ENCODE measurements at regions not wholly inside any gene's neighbourhood (a gene's known extent, or its start where the extent isn't known, plus 50 kb on each side); places are given as distances from the start of the nearest gene placed in this dataset.

DNA sequence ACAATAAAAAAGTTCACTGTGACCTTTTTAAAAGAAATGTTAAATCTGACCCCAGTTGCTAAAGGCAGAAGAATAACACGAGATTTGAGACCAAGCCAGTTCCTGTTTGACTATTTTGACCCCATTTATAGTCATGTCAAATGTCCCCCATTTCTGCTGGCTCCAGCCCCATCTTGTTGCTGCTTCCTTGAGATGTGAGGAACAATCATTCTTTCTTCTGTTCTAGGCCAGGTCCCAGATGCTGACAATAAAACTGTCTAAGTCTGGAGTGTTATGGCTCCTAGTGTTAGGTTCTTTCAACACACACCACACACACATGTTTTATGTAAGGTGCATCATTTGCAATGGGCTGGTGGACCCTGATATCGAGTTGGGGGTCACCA, 92.0 kb upstream of the CYP1B1 start (continued):
- TF ChIP-seq, protein P1, sequence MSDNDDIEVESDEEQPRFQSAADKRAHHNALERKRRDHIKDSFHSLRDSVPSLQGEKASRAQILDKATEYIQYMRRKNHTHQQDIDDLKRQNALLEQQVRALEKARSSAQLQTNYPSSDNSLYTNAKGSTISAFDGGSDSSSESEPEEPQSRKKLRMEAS (CRISPR knock-in tag; IDR thresholded peaks at IDR 0.05), result no peak
- TF ChIP-seq FOXK1 (CRISPR knock-in tag; IDR thresholded peaks at IDR 0.05) (no peak), PRRX2 (CRISPR knock-in tag; IDR thresholded peaks at IDR 0.05) (no peak), ATF1 (CRISPR knock-in tag; IDR thresholded peaks at IDR 0.05) (no peak)
- TF ChIP-seq, protein P2, sequence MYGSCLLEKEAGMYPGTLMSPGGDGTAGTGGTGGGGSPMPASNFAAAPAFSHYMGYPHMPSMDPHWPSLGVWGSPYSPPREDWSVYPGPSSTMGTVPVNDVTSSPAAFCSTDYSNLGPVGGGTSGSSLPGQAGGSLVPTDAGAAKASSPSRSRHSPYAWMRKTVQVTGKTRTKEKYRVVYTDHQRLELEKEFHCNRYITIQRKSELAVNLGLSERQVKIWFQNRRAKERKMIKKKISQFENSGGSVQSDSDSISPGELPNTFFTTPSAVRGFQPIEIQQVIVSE (CRISPR knock-in tag; IDR thresholded peaks at IDR 0.05; ENCODE audit: borderline replicate concordance), result no peak
- TF ChIP-seq, protein P3, sequence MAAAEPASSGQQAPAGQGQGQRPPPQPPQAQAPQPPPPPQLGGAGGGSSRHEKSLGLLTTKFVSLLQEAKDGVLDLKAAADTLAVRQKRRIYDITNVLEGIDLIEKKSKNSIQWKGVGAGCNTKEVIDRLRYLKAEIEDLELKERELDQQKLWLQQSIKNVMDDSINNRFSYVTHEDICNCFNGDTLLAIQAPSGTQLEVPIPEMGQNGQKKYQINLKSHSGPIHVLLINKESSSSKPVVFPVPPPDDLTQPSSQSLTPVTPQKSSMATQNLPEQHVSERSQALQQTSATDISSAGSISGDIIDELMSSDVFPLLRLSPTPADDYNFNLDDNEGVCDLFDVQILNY (CRISPR knock-in tag; IDR thresholded peaks at IDR 0.05), result no peak

DNA sequence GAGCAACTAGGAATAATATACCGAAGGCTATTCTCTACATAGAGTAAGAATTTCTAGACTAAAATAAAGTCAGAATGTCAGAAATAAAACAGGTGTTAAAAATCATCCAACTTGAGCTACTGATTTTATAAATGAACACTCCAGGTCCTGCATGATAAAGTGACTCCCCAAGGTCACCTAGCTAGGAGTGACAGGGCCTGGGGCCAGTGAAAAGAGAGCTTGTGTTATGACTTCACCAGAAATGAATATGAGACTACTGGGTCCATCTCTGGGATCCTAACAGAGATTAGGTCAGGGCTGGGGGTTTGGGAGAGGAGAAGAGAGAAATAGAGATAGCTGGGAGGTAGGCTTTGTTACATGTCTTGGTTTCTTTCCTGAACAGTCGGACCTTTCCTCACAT, 89.7 kb upstream of the CYP1B1 start:
- POLR2A ChIA-PET, result no interaction called here
- Mint-ChIP-seq H3K27me3 (ENCODE audit: low read depth) (peaks cover 9% of the 10 kb centered on the region), H3K4me3 (no peak overlapping the region), H3K36me3 (no peaks in the 10 kb centered on the region), H3K9me3 (no peaks in the 10 kb centered on the region), H3K4me1 (peaks cover 2% of the 10 kb centered on the region), H3K27ac (no peak overlapping the region)
- DNase-seq (ENCODE audit: low spot score) (no peak), ATAC-seq (no peak)
- CTCF ChIA-PET, result no interaction called here
- no peak for TF ChIP-seq GTF2I (CRISPR knock-in tag; conservative IDR thresholded peaks at IDR 0.05)
- TF ChIP-seq, protein P2 (CRISPR knock-in tag; IDR thresholded peaks at IDR 0.05; ENCODE audit: borderline replicate concordance), result no peak
- no peak for TF ChIP-seq FOXK1 (CRISPR knock-in tag; IDR thresholded peaks at IDR 0.05)
- TF ChIP-seq, protein P4, sequence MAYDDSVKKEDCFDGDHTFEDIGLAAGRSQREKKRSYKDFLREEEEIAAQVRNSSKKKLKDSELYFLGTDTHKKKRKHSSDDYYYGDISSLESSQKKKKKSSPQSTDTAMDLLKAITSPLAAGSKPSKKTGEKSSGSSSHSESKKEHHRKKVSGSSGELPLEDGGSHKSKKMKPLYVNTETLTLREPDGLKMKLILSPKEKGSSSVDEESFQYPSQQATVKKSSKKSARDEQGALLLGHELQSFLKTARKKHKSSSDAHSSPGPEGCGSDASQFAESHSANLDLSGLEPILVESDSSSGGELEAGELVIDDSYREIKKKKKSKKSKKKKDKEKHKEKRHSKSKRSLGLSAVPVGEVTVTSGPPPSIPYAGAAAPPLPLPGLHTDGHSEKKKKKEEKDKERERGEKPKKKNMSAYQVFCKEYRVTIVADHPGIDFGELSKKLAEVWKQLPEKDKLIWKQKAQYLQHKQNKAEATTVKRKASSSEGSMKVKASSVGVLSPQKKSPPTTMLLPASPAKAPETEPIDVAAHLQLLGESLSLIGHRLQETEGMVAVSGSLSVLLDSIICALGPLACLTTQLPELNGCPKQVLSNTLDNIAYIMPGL (CRISPR knock-in tag; IDR thresholded peaks at IDR 0.05), result no peak
- TF ChIP-seq, protein P5, sequence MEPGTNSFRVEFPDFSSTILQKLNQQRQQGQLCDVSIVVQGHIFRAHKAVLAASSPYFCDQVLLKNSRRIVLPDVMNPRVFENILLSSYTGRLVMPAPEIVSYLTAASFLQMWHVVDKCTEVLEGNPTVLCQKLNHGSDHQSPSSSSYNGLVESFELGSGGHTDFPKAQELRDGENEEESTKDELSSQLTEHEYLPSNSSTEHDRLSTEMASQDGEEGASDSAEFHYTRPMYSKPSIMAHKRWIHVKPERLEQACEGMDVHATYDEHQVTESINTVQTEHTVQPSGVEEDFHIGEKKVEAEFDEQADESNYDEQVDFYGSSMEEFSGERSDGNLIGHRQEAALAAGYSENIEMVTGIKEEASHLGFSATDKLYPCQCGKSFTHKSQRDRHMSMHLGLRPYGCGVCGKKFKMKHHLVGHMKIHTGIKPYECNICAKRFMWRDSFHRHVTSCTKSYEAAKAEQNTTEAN (CRISPR knock-in tag; IDR thresholded peaks at IDR 0.05), result no peak
- TF ChIP-seq TP53 (CRISPR knock-in tag; IDR thresholded peaks at IDR 0.05), result no peak
- TF ChIP-seq FOXJ3 (CRISPR knock-in tag; IDR thresholded peaks at IDR 0.05; ENCODE audit: borderline replicate concordance), result no peak
- TF ChIP-seq, protein P6, sequence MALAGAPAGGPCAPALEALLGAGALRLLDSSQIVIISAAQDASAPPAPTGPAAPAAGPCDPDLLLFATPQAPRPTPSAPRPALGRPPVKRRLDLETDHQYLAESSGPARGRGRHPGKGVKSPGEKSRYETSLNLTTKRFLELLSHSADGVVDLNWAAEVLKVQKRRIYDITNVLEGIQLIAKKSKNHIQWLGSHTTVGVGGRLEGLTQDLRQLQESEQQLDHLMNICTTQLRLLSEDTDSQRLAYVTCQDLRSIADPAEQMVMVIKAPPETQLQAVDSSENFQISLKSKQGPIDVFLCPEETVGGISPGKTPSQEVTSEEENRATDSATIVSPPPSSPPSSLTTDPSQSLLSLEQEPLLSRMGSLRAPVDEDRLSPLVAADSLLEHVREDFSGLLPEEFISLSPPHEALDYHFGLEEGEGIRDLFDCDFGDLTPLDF (CRISPR knock-in tag; IDR thresholded peaks at IDR 0.05), result no peak
- TF ChIP-seq, protein P7, sequence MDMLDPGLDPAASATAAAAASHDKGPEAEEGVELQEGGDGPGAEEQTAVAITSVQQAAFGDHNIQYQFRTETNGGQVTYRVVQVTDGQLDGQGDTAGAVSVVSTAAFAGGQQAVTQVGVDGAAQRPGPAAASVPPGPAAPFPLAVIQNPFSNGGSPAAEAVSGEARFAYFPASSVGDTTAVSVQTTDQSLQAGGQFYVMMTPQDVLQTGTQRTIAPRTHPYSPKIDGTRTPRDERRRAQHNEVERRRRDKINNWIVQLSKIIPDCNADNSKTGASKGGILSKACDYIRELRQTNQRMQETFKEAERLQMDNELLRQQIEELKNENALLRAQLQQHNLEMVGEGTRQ (CRISPR knock-in tag; IDR thresholded peaks at IDR 0.05), result no peak
- no peak for TF ChIP-seq ESRRA (CRISPR knock-in tag; IDR thresholded peaks at IDR 0.05; ENCODE audit: borderline replicate concordance)
- TF ChIP-seq MYBL2 (CRISPR knock-in tag; IDR thresholded peaks at IDR 0.05), result no peak

DNA sequence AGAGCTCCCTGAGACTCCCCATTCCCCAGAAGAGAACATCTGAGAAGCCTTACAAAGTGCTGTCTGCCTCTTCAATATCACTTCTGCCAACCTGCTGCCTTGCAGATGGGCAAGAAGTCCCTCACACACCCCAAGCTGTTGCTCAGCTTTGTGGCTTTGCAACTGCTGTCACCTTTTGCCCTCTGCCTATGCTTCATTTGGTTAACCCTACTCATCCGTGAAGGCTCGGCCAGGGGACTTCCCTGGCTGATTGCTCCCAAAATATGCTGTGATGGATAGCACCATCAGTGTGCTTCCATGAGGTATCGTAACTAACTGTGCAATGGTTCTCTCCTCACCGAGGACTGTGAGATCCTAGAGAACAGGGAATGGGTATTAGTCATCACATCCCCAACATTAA, 88.9 kb upstream of the CYP1B1 start:
- Mint-ChIP-seq H3K27ac (no peak overlapping the region), H3K4me3 (no peak overlapping the region), H3K4me1 (peaks cover 10% of the 10 kb centered on the region), H3K9me3 (no peaks in the 10 kb centered on the region), H3K27me3 (ENCODE audit: low read depth) (peaks cover 16% of the 10 kb centered on the region), H3K36me3 (no peaks in the 10 kb centered on the region)
- CTCF ChIA-PET, result no interaction called here
- DNase-seq (ENCODE audit: low spot score) (no peak), ATAC-seq (no peak)
- POLR2A ChIA-PET, result no interaction called here
- TF ChIP-seq GABPB1 (CRISPR knock-in tag; IDR thresholded peaks at IDR 0.05), result no peak
- TF ChIP-seq, protein P2 (CRISPR knock-in tag; IDR thresholded peaks at IDR 0.05; ENCODE audit: borderline replicate concordance), result no peak
- TF ChIP-seq, protein P8, sequence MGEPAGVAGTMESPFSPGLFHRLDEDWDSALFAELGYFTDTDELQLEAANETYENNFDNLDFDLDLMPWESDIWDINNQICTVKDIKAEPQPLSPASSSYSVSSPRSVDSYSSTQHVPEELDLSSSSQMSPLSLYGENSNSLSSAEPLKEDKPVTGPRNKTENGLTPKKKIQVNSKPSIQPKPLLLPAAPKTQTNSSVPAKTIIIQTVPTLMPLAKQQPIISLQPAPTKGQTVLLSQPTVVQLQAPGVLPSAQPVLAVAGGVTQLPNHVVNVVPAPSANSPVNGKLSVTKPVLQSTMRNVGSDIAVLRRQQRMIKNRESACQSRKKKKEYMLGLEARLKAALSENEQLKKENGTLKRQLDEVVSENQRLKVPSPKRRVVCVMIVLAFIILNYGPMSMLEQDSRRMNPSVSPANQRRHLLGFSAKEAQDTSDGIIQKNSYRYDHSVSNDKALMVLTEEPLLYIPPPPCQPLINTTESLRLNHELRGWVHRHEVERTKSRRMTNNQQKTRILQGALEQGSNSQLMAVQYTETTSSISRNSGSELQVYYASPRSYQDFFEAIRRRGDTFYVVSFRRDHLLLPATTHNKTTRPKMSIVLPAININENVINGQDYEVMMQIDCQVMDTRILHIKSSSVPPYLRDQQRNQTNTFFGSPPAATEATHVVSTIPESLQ (CRISPR knock-in tag; IDR thresholded peaks at IDR 0.05), result no peak
- no peak for TF ChIP-seq GRHL2 (CRISPR knock-in tag; IDR thresholded peaks at IDR 0.05; ENCODE audit: insufficient replicate concordance, severe bottlenecking)
- TF ChIP-seq KAT7 (CRISPR knock-in tag; IDR thresholded peaks at IDR 0.05; ENCODE audit: borderline replicate concordance), result no peak
- TF ChIP-seq ZNF396 (CRISPR knock-in tag; IDR thresholded peaks at IDR 0.05; ENCODE audit: borderline replicate concordance), result no peak
- TF ChIP-seq, protein P1 (CRISPR knock-in tag; IDR thresholded peaks at IDR 0.05), result no peak
- no peak for TF ChIP-seq JUN (CRISPR knock-in tag; IDR thresholded peaks at IDR 0.05)
- no peak for TF ChIP-seq NFE2L1 (CRISPR knock-in tag; IDR thresholded peaks at IDR 0.05)
